NOMO-1 treated with dmso at 0.1 percent for 144 hours (cell line): ENCODE measurements at regions not wholly inside any gene's neighbourhood (a gene's known extent, or its start where the extent isn't known, plus 50 kb on each side); places are given as distances from the start of the nearest gene placed in this dataset.

Experiments used
- DNase-seq: peaks from one replicate; lab custom pipeline; 2025; ENCODE audit not compliant: unreplicated experiment; lab: John Stamatoyannopoulos, UW

DNA sequence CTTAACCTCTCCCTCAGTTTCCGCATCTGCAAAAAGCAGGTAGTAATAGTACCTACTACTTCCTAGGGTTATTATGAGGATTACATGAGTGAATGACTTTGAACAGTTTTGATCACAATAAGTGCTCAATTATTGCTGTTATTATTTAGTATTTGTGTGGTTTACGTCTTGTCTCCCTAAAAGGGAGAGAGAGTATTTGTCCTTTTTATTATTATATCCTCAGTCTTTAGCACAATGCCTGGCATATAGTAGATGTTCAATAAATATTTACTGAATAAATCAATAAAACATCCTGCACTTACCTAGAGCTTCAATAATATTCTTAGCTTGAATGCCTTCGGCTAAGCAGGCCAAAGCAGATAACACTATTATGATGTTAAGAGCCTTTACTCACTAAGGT is 160.0 kb downstream of the TANC2 start:
- no peak for DNase-seq

DNA sequence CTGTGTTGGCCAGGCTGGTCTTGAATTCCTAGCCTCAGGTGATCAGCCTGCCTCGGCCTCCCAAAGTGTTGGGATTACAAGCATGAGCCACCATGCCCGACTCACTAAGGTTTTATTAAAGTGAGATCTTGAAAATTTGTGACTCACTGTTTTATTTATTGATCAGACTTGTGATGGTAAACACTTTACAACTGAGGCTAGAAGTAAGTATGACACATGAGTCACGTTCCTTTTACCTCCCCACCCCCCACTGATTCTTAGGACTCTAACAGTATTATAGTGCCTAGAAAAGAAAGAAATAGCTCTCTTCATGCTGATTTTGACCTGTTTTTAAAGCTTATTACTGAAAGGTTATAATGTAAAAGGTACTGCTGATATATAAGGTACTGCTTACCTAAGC is 160.6 kb downstream of the TANC2 start:
- DNase-seq = no peak

DNA sequence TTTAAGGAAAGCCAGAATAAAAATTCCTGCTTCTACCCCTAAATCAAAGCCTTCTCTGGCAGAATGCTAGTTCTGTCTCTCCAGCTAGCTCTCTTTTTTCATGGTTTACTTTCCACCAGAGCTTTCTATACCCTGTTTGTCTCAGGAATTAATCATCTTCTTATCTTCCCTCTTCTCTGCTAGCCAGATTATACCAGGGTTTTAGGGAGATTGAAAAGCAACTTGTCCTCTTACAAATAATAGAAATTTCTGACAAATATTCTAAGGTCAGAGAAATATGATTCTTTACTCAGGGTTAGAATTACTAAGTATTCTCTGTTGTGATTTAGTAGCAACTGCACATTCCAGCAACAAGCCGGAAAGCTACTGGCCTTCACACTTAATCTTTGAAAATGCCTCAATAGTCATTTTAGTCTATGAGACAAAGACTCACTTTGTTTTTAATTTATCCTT is 166.4 kb downstream of the TANC2 start:
- DNase-seq = no peak

DNA sequence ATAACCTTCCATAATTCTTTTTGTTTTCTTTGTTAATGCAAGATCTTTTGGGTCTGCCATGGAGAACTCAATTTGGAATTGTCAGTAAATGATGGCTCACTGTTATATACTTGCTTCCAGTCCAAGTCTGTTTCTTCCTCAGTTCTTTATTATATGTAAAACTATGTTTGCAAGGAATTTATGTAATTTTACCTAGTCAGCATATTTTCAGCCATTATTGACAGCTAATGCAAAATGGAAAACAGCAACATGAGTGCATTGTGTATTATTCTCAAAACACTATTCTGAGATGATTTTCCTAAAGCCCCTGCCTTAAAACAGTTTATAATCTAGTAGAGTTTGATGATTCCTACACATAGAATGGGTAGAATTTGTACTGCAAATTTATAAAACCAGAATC is 167.5 kb downstream of the TANC2 start:
- DNase-seq = no peak

DNA sequence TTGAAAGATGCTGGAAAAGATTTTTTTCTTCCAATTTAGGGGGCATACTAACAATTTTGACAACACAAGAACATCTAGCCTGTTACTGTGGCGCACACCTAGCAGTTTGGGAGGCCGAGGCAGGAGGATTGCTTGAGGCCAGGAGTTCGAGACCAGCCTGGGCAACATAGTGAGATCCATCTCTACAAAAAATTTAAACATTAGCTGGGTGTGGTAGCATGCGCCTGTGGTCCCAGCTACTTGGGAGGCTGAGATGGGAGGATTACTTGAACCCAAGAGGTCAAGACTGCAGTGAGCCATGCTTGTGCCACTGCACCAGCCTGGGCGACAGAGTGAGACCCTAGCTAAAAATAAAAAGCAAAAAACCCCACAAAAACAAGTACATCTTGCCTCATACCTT is 168.8 kb downstream of the TANC2 start:
- DNase-seq = no peak

DNA sequence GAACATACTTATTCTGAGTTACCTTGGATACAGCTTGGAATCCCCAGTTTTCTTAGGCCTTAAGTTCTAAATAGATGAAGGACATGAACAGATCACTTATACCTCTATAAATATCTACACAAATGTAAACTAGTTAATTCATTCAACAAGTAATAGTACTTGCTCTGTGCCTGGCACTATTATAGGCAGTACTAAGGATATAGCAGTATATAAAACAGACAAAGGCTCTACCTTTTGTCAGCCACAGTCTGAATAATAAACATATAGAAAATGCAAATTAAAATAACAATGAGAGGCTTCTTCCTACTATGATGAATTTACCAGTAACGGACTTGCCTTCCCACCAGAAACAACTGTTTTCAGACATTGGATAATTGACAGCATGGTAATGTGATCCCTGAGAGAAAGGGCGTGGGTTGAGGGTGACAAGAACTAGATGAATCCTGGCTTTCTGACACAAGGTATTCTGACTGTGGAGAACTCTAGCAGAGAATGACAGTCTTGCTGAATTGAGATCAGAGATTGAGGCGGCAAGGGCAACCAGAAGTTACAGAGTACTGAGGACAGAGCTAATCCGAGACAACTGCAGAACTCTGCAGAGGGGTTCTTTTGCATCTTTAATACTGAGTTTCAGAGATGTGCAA is 170.5 kb downstream of the TANC2 start:
- DNase-seq = no peak

DNA sequence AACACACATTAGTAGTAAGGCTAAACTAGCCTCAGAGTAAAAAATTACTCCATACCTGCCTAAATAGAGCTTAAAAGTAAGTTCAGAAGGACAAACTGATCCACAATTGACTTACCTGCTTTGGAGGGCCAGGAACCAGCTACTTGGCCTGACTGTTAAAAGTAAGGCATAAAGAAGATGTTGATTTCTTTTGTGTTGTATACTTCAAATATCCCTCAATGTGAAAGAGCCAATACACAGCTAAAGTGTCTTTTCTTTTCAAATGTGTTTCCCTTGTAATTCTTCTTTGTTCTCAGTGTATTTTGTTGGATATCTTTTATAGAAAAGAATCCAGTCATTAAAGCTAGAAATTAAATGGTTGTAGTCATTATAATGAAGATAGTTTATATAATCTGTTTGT is 171.1 kb downstream of the TANC2 start:
- no peak for DNase-seq

DNA sequence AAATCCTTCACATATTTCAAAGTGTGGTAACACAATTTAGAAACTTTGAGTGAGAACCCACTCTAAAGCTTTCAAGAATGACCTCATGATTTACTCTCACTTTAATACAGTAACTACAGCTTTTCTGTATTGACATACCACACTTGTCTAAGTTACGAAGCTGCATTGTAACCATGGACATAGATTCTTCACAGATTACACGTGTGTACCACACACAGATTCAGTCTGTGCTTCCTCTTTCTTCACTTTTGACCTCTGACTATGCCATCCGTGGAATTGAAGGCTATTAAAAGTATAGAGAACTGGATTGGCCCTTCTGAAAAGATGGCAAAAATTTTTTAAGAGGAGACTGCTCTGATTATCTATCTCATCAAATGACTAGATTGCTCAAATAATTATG is 172.7 kb downstream of the TANC2 start:
- DNase-seq = no peak

DNA sequence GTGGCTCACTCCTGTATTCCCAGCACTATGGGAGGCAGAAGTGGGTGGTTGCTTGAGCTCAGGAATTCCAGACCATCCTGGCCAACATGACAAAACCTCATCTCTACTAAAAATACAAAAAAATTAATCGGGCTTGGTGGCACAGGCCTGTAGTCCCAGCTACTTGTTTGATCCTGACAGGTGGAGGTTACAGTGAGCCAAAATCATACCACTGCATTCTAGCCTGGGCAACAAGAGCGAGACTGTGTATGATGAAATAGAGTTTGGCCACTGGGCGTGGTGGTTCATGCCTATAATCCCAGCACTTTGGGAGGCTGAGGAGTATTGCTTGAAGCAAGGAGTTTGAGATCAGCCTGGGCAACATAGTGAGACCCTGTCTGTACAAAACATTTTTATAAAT is 173.3 kb downstream of the TANC2 start:
- no peak for DNase-seq

DNA sequence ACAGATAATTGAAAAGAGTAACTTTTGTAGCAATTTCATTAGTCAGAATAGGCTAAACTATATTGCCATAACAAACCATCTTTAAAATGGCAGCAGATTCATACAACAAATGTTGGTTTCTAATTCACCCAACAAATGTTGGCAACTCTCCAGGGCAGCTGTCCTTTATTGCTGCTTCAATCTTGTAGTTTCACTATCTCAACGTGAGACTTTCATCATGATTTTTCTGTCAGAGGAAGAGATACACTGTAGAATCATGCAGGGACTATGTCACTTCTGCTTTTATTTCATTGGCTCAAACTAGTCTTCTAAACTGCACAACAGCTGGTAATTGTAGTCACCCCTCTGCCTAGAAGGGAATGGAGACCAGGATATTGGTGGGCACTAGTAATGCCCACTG is 174.2 kb downstream of the TANC2 start:
- DNase-seq = peak; percentile 49

DNA sequence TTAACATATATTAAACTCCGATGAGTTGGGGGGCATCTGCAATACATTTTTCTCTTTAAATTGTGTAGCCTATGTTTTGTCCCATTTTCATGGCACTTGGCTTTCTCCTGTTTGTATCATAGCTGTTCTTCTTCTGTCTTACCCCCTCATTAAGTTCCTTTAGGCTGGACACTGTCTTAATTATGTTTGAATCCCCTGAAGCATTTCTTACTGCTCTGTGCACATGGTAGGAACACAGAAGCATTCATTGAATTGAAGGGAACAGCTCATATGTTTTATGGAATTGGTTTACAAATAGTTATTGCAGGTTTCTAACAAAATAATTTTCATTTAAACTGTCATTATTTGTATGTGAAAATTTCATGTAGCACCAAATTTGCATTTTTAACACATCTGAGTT is 176.8 kb downstream of the TANC2 start:
- no peak for DNase-seq

DNA sequence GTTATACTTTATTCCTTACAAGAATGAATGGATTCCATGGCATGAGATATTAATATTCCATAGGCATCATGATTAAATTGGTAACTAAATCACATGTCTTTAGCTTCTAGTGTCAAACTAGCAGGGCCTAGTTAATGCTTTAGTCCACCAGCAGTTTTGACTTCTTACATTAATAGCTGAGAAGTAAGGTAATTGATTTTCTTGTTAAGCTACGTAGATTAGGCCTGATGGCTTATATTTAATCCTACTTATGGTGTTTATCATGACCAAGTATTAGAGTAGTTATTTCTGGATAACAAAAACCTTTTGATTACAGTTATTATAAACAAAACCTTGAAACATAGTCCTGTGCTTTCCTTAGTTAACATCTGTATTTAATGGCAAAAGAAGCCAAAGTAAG is 184.5 kb downstream of the TANC2 start:
- no peak for DNase-seq

DNA sequence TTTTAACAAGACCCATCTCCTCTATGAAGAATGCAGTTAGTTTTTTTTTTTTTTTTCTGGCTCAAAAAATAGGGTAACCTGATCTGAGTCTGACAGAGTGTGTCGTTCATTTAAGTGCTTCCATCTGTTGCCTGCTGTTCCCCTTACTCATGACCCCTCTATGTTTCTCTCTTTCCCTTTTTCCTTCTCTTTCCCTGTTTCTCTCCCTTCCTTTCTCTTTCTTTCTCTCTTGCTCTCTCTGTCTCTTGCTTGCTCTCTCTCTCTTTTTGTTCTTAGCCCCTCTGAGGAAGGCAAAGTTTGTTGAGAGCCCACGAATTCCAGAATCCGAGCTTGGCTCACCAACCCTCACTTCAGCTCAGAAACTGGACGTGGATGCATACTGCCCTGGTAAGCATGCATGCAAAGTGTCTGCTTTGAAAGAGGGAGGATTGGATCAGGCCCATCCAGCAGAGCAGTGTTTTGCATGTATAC is 185.0 kb downstream of the TANC2 start:
- DNase-seq = no peak

DNA sequence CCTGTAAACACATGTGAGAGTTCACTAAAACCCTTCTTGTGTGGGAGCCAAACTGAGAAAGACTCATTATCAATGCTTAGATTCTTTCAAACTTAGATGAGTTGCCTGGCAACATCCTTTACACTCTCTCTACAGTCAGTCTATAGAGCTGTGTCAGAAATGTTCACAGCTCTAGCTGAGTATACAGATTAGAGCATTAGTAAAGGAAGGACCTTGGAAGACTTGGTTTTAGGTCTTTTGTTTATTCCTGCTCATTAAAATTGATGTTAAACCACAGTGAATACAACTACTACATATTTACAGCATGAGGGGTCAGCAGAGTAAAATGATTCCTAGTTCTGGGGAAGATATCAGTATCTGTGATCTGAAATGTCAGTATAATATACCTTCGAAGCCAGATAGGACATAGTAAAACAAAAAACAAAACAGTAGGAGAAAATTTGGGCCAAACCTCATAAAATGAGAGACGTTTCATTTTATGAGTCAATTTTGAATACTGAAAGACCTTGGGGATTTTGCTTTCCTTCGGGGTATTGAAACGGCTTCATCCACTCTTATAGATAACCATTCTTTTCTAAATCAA is 186.0 kb downstream of the TANC2 start:
- no peak for DNase-seq

DNA sequence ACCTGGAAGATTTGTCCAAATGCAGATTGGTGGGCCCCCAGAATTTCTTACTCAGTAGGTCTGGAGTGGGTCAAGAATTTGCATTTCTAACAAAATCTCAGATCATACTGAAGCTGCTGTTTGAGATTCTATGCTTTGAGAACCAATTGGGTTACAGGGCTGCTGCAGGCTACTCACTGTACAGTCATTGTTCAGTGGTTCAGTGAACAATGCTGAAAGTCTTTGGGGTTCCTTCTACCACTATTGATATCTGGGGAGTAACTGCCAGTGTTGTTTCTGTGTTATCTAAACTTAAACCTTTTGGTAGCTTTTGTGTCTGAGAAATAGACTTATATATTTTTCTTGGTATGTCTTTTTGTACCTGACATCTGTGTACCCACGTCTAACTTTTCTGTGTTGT is 187.5 kb downstream of the TANC2 start:
- no peak for DNase-seq

DNA sequence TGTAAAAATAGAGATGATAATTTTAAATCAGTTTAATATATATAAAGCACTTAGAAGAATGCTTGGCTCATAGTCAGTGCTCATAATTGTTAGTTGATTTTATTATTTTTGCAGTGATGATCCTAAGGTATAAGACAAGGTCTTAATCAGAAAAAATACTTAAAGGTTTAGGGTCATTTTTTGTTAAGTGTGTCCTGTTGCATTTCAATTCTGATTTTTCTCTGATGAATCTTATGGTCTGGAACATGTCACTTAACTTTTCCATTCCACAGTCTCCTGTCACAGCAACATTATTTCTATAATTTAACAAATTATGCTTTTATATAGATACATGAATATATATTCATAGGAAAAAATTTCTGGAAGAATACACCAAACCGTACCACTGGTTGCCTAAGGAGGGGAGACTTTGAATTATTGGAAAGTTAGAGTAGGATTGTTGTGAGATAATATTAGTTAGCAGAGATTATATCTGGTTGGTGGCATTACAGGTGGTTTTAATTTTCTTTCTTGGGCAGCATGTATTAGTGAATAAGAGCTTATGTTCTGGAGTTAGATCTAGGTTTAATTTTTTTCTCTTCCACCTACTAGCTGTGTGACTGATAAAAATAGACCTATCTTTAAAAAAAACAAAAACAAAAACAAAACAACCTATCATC is 188.7 kb downstream of the TANC2 start:
- no peak for DNase-seq

DNA sequence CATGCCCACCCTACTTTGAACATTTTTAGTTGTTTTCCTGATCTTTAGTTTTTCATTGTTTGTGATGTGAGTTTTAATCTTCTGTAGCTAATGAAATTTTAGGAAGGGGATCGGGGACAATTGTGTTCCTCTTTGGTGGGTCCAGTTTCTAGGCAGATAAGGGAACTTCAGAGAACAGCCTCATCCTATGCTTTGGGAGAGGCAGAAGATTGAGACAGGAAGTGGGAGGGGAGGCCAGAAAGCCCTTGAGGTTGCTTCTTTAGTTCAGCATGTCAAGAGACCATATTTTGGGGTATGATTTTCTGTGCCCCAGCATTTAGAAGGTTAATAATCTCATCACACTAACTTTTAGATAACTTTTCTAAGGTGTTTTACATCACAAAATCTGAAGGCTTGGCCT is 191.0 kb downstream of the TANC2 start:
- no peak for DNase-seq

DNA sequence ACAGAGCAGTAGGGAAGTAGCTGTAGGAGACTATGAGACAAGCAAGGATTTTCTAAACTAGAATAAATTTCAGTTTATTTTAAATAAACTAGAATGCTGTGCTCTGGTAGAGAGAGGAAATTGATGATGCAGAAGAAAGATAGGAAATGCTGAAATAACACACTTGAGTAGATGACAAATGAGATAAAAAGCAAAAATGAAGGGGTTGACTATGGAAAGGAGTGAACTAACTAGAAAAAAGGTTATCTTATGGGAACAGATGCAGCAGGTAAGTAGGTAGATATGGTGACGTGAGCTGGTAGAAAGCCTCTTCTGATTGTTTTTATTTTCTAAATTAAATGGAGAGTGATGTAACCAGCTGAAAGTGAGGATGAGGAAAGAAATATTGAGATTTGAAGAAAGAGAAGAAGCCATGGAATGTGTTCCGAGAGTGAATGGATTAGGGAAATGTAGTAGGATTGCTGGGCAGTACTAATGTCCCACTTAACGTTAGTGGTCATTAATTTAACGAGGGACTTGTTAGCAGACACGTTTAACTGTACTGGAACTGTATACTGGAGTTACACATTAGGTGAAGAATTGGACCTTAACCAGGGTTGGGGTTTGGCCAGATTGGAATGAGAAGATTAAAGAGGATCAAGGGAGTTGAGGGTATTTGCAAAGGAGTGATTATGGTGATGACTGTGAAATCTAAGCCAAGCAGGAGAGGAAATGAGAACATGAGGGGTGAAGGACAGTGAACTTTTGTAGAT is 196.5 kb downstream of the TANC2 start:
- DNase-seq = no peak

DNA sequence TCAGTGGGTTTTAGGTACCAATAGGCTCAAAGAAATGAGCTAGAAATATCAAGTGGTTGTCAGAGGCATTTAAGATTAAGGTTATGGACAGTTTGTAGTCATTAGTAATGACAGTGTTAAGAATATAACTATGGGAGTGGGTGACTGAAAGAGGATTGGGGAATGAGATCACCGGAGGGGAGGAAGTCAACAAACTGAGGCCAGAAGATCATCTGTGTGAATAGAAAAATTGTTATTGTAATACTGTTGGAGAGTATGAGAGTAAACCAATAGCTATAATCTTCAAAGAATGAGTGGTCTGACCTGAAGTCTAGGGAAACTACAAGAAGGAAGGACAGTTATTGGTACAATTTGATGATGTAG is 197.1 kb downstream of the TANC2 start:
- no peak for DNase-seq

DNA sequence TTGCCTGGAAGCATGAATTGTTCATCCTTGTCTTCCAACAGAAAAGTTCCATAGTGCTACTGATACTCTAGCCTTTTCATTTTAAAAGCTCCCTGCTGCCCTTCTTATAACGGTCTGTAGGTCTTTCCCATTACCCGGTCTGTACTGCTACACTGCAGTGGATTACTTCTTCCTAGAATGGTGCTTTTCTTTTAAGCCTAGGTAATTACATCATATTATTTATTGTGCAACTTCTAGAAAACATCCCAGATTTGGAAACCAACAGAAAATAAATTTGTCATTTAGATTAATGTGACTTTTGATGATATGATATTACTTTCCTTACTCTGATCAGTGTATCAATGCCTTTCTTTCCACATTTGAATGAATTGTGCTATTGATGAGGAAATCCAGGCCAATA is 199.4 kb downstream of the TANC2 start:
- DNase-seq = no peak

DNA sequence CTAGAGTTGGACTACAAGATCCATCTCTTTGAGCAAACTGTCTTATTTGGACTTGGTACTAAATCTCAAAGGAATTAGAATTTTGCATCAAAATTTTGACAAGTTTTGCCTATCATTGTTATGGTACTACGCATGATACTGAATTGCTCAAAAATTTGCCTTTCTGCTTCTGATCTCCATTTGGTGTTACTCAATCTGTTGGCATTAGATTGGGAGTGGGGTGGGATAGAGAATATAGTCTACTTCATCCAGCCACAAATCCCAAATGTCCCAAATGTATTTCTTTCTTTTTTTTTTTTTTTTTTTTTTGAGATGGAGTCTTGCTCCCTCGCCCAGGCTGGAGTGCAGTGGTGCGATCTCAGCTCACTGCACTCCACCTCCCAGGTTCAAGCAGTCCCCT is 204.8 kb downstream of the TANC2 start:
- DNase-seq = no peak
